Stimulated activated CD4-positive, alpha-beta T cell treated with anti-CD3 and anti-CD28 coated beads, Interleukin-4, amount 100 ng/mL, for 4 hours (primary cell): ENCODE measurements at regions not wholly inside any gene's neighbourhood (a gene's known extent, or its start where the extent isn't known, plus 50 kb on each side); places are given as distances from the start of the nearest gene placed in this dataset.
"Not testable (repeated sequence)": the region's sequence is repeated elsewhere in the genome, so short reads cannot be mapped to it uniquely, and the experiment has no call there.

Experiments
- DNase-seq, 2 experiments: peaks; one replicate each; pipeline ENCODE4 v3.0.0-alpha.2; 2020

GRCh38 chr1:83457735-83458248 lies 541.1 kb downstream of the TTLL7 start:
- DNase-seq, result not testable (repeated sequence)

GRCh38 chr1:83457281-83457680 lies 541.7 kb downstream of the TTLL7 start:
- DNase-seq, result not testable (repeated sequence)

- not testable (repeated sequence) for DNase-seq
These were observed 543.2 kb downstream of the TTLL7 start for GRCh38 chr1:83455753-83456152.

- DNase-seq, result not testable (repeated sequence)
These were observed 553.1 kb downstream of the TTLL7 start for GRCh38 chr1:83445873-83446272.

GRCh38 chr1:83442412-83442811 lies 556.5 kb downstream of the TTLL7 start:
- DNase-seq, result not testable (repeated sequence)

GRCh38 chr1:83440586-83440985 lies 558.3 kb downstream of the TTLL7 start:
- not testable (repeated sequence) for DNase-seq

- DNase-seq, result not testable (repeated sequence)
These were observed 558.9 kb downstream of the TTLL7 start for GRCh38 chr1:83440021-83440420.

GRCh38 chr1:83438316-83438715 lies 560.6 kb downstream of the TTLL7 start:
- DNase-seq, result not testable (repeated sequence)

- DNase-seq, result not testable (repeated sequence)
These were observed 563.6 kb downstream of the TTLL7 start for GRCh38 chr1:83435336-83435735.

GRCh38 chr1:83427566-83427965 lies 571.4 kb downstream of the TTLL7 start:
- not testable (repeated sequence) for DNase-seq

GRCh38 chr1:83423382-83423781 lies 575.5 kb downstream of the TTLL7 start:
- DNase-seq, result not testable (repeated sequence)

- no peak for DNase-seq
These were observed 580.4 kb downstream of the TTLL7 start for GRCh38 chr1:83418558-83418957.

GRCh38 chr1:83413839-83414107 lies 585.2 kb downstream of the TTLL7 start:
- not testable (repeated sequence) for DNase-seq

GRCh38 chr1:83410746-83411413 lies 588.1 kb downstream of the TTLL7 start:
- not testable (repeated sequence) for DNase-seq

- not testable (repeated sequence) for DNase-seq
These were observed 592.1 kb downstream of the TTLL7 start for GRCh38 chr1:83406693-83407371.

GRCh38 chr1:83405789-83406188 lies 593.1 kb downstream of the TTLL7 start:
- not testable (repeated sequence) for DNase-seq

- DNase-seq, result not testable (repeated sequence)
These were observed 595.4 kb downstream of the TTLL7 start for GRCh38 chr1:83403500-83403899.

GRCh38 chr1:83401146-83401545 lies 597.8 kb downstream of the TTLL7 start:
- not testable (repeated sequence) for DNase-seq

- not testable (repeated sequence) for DNase-seq
These were observed 598.8 kb downstream of the TTLL7 start for GRCh38 chr1:83400173-83400572.

GRCh38 chr1:83398125-83398524 lies 600.8 kb downstream of the TTLL7 start:
- not testable (repeated sequence) for DNase-seq

- DNase-seq, result not testable (repeated sequence)
These were observed 603.8 kb downstream of the TTLL7 start for GRCh38 chr1:83395130-83395529.

GRCh38 chr1:83386946-83387345 lies 612.0 kb downstream of the TTLL7 start:
- not testable (repeated sequence) for DNase-seq

- not testable (repeated sequence) for DNase-seq
These were observed 615.8 kb downstream of the TTLL7 start for GRCh38 chr1:83383107-83383506.

- not testable (repeated sequence) for DNase-seq
These were observed 625.9 kb downstream of the TTLL7 start for GRCh38 chr1:83373018-83373417.
